DOHH2 (cell line): ENCODE measurements at regions not wholly inside any gene's neighbourhood (a gene's known extent, or its start where the extent isn't known, plus 50 kb on each side); places are given as distances from the start of the nearest gene placed in this dataset.

Experiments
- EZH2phosphoT487 ChIP-seq: fragments of 200-600 bp; sonication (generic); IDR thresholded peaks from 2 replicates; pipeline ENCODE4 v1.6.1; 2017; ENCODE audit warnings: borderline replicate concordance, mild to moderate bottlenecking, antibody characterized with exemption, low read length, moderate library complexity, mixed read lengths
- TF ChIP-seq, protein P1 (sequence below): fragments of 200-600 bp; sonication (generic); IDR thresholded peaks from one replicate; pipeline ENCODE4 v1.5.1; 2014; ENCODE audit warnings: antibody characterized with exemption, mild to moderate bottlenecking, low read depth, low read length; ENCODE audit not compliant: poor library complexity, severe bottlenecking

DNA sequence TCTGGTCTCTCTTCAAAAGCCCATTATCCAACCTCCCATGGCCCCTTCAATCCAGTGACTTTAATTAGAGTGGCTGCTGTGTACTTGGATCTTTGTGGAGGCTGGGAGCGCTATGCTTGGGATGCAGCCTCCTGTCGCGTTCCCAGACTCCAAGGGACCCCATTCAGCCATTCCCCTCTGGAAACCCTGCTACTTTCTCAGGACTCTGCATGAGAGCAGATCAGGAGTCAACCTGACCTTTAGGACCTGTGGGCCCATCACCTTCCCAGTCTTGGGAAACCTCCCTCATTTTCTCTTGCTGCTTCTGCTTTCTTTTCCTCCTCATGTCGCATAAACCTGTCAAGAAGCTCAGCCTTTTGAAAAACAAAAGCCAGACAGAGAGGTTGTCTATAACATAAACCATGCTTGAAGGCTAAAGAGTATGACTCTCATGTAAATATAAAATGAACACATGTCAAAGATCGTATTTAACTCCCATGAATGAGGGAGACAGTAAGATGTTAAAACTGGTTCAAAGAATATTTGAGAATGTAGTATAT lies 143.1 kb upstream of the PELI1 start:
- TF ChIP-seq, protein P1, sequence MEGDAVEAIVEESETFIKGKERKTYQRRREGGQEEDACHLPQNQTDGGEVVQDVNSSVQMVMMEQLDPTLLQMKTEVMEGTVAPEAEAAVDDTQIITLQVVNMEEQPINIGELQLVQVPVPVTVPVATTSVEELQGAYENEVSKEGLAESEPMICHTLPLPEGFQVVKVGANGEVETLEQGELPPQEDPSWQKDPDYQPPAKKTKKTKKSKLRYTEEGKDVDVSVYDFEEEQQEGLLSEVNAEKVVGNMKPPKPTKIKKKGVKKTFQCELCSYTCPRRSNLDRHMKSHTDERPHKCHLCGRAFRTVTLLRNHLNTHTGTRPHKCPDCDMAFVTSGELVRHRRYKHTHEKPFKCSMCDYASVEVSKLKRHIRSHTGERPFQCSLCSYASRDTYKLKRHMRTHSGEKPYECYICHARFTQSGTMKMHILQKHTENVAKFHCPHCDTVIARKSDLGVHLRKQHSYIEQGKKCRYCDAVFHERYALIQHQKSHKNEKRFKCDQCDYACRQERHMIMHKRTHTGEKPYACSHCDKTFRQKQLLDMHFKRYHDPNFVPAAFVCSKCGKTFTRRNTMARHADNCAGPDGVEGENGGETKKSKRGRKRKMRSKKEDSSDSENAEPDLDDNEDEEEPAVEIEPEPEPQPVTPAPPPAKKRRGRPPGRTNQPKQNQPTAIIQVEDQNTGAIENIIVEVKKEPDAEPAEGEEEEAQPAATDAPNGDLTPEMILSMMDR: no peak
- no peak for TF ChIP-seq EZH2phosphoT487
